Stomach (tissue), 4 donors: ENCODE measurements at regions not wholly inside any gene's neighbourhood (a gene's known extent, or its start where the extent isn't known, plus 50 kb on each side); places are given as distances from the start of the nearest gene placed in this dataset.

Experiments used
- EP300 ChIP-seq: sonication (generic); formaldehyde crosslinking; IDR thresholded peaks from one replicate; pipeline ENCODE4 v1.6.1; 2017; ENCODE audit warnings: antibody characterized with exemption
- POLR2AphosphoS5 ChIP-seq, 3 donors: sonication (generic); formaldehyde crosslinking; IDR thresholded peaks; one replicate each; pipeline ENCODE4 v1.6.1; 2016; ENCODE audit warnings: antibody characterized with exemption in 3 of 3

GRCh38 chr13:34310539-34310938 is 492.6 kb downstream of the RFC3 start:
- TF ChIP-seq POLR2AphosphoS5 (IDR thresholded peaks at IDR 0.05) (no peak), EP300 (no peak)
